ENCODE measurements at regions not wholly inside any gene's neighbourhood (a gene's known extent, or its start where the extent isn't known, plus 50 kb on each side); places are given as distances from the start of the nearest gene placed in this dataset.

DNA sequence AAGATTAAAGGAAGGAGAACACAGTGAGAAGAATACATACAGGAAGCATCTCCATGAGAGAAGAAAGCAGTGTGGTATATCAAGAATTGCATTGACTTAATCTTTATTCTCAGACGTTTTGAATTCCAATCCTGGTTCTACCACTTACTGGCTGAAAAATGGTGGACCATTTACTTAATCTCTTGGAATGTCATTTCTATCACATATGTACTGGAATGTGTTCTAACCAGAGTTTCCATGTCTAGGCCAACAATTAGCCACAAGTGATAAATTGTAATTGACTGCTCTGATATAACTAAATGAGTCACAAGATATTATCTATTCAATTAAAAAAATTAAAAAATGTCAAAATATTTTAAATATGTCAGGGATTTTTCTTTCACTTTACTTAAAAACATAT, 626.1 kb downstream of the PTPRC start:
- intact Hi-C loops (cut with micrococcal nuclease), result no loop called here

DNA sequence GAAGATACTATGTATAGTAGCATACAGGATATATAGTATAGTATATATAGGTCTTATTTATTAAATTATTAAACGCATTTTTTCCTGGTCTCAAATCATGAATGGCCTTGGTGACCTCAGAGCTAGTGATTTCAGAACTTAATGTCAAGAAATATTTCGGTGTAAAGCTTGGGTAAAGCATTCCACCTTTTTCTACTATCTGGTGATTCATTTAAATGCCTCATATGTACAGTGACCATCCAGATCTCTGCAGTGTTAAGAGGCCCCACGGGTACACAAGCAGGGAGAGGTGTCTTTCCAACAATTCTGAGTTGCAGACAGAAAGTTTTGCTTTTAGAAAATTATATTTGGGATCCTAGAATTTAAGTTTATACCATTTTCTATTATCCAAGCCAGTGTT, 626.5 kb downstream of the PTPRC start:
- intact Hi-C loops (cut with micrococcal nuclease), result no loop called here

DNA sequence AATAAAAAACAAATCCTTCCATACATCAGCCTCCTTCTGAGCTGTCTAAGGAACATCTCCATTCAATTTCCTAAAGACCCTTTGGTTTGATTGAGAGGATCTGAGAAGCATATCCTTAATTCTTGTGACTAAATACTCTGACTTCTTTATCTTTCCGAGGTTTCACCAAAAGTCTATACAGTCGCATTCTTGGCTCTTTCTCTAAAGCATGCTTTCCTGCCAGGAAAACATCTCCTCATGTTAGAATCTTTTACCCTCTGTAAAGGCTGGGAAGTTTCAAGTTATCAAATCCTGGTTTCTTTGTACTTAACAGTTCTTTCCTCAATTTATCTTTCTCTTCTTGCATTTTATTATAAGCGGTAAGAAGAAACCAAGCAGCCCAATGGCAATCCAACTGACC, 630.4 kb downstream of the PTPRC start:
- intact Hi-C loops (cut with micrococcal nuclease), result no loop called here

GRCh38 chr1:199272139-199272544, 633.3 kb downstream of the PTPRC start:
- intact Hi-C loops (cut with micrococcal nuclease), result no loop called here

DNA sequence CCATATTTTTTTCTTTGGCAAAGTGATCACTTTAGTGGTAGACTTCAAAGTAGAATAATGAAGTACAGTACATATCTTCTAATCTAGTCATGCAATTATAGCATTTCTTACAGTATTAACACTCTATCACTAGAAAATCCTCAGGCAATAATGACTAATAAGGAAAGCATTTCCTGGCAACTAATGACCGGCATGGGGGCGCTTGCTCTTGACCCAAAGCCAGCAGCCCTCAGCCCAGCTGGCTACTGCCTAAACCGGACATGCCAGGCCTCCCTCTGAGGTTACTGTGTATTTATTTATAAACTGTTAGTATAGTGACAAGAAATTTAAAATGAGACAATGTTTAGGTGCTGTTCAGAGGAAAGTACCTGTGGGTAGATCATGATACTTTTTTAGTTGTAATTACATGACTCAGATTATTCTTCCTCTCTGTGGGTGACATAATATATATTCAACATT, 633.8 kb downstream of the PTPRC start:
- intact Hi-C loops (cut with micrococcal nuclease), result no loop called here

DNA sequence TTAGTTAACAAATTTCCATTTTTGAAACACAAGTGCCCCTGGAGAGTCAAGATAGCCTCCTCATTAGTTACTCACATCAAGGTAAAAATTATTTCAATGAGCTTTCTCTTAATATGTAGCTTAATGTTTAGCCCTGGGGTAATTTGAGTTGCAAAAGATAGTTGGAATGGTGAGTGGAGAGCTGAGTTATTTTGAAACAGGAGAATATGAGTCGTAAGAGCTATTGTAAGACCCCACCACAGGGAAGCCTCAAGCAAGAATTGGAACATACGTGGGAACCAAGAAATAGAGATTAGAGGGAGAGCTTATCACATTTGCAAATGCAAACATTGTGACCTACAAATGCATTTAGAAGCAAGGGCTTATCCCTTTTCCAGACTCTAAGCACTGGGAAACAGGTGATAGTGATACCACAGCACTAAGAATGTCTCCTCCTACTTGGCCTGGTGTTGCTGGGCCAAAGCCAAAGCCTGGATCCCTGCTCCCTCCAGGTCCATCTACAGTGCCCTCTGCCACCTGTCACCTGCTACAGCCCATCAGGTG, 635.1 kb downstream of the PTPRC start:
- intact Hi-C loops (cut with micrococcal nuclease), result no loop called here

DNA sequence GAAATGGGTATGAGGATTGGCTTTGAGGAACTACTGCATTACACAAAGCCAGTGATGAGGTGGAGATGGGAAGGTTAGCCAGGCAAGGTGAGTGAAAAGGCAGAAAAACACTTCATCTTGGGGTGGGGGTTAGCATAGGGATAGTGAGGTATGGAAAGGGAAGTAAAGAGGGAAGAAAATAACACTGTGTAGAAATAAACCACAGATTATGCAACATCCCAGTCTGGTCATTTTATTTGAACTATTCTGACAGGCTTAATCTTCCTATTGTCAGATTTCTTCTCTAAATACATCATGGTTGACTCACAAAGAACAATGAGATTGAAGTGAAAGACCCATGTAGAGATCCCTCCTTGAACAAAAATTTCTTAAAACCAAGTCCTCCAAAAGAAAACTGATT, 640.2 kb downstream of the PTPRC start:
- intact Hi-C loops (cut with micrococcal nuclease), result no loop called here

GRCh38 chr1:199279872-199280645, 641.2 kb downstream of the PTPRC start:
- intact Hi-C loops (cut with micrococcal nuclease), result no loop called here

DNA sequence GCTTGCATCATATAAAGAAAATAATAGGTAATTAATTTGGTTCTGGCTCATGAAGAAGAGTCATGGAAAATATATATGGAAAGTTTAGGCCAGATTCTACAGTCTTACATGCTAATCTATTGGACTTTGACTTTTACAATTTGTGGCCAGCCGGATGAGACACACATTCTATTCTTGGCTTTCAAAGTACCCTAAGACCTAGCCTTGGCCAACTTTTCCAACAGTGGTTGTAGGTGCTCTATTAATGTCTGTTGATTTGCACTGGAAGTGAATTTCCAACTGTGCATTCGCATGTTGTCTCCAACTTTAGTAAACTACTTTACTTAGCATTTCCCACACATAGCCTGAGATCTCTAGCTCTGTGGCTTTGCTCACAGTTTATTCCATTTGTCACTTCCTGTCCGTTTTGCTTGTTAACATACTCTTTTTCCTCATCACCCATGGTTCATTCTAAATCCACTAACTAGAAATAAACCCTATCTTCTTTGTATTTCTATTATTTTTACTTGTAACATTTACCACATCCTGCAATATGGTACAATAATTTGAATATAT, 644.0 kb downstream of the PTPRC start:
- intact Hi-C loops (cut with micrococcal nuclease), result no loop called here

- intact Hi-C loops (cut with micrococcal nuclease), result no loop called here
These were observed 645.0 kb downstream of the PTPRC start for GRCh38 chr1:199283794-199284193.

DNA sequence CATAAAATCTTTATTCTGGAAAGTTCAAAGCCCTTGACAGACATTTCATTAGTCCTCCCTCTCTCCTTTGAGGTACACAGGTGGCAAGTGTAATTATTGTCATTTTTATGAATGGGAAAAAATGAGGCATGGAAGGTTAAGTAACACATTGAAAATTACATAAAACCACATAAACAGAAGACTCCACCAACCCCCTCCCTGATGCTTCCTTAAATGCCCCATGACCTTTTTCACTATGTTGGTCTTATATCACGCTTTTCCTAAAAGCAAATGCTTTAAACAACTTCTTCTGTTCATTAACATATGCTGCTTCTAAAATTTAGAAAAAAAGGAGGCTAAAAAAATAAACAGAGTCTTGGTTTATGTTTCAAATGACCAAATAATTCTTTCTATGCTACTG, 648.4 kb downstream of the PTPRC start:
- intact Hi-C loops (cut with micrococcal nuclease), result no loop called here

GRCh38 chr1:199287647-199288046, 648.8 kb downstream of the PTPRC start:
- intact Hi-C loops (cut with micrococcal nuclease), result no loop called here

GRCh38 chr1:199290186-199290585, 651.3 kb downstream of the PTPRC start:
- intact Hi-C loops (cut with micrococcal nuclease), result no loop called here

DNA sequence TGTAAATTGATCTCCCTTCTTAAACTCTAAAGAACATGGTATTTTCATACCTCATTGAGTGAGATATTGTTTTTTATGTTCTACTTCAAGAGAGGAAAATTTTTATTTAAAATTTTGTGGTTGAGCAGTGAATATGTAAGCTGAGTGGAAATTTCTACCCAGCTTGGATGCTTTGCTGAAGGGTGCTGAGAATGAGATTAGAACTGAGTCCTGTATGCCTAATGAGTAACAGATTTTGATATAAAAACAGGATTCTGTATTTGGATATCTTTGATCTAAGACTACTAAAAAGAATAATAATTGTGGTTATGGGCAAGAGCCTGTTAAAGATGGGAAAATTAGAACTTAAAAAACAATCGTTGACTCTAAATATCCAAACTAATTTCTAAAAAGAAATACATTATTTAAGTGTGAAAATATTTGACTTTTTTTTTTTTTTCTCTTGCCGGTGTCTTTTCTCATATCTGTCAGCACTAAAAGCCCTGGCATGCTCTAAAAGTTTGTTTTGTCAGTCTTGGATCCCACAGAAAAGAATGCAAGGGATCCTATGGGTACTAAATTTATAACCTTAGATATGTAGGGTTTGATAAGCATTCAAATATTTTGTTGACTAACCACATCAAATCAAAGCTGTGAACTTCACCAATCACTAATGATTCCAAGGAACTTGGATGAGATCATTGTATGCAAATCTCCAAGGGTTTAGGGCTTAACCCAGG, 652.3 kb downstream of the PTPRC start:
- intact Hi-C loops (cut with micrococcal nuclease), result no loop called here

GRCh38 chr1:199292896-199293295, 654.1 kb downstream of the PTPRC start:
- intact Hi-C loops (cut with micrococcal nuclease), result no loop called here

DNA sequence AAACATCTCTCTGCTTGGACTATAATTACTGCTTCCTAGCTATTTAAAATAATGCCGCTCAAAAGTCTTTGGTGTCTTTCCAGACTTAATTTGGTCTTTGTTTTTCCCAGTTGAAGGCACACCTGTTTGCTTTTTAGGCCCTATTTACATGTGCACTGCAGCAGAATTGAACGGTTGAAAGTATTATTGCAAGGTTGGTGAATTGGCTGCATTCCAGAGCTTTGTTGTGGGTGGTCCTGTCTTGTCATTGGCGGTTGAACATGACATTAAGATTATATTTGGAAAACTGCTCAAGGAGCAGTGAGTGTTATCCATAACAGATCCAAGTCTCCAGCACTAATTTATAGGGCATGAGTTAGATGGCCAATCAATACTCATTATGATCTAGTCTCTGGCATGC, 656.3 kb downstream of the PTPRC start:
- intact Hi-C loops (cut with micrococcal nuclease), result no loop called here

- intact Hi-C loops (cut with micrococcal nuclease), result no loop called here
These were observed 658.3 kb downstream of the PTPRC start for GRCh38 chr1:199297174-199297573.

DNA sequence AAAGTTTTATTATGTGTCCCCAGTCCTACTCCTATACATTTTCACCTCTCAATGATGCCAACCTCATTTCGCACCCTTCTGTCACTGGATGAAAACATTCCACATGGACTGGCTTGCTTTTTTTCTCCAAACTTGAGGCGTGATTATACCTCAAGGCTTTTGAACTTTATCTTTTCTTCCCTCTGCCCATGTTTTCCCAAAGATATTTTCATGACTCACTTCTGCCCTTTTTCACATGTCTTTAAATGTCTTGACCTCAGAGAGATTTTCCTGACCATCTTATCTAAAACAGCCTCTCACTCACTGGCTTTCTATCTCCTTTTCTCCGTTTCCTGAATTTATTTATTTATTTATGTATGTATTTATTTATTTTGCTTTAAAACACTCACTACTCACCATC, 659.0 kb downstream of the PTPRC start:
- intact Hi-C loops (cut with micrococcal nuclease), result no loop called here

DNA sequence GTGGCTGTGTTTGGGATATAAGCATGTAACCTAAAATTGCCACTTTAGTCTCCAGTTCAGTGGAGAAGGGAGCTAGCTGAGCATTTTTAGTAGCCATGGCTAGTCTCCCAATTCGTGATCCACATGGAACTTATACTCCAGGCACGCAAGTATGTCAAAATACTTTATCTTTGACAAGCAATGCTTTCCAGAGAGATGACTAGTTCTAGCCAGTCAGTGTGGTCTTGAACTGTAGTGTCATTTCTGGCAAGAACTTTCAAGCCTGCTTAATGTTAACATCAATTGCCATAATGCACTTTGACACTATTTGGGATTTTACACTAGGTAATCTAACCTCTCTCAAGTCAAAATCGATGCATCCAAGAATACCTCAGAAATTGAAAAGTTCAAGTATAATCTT, 660.0 kb downstream of the PTPRC start:
- intact Hi-C loops (cut with micrococcal nuclease), result no loop called here

GRCh38 chr1:199301472-199302217, 662.8 kb downstream of the PTPRC start:
- intact Hi-C loops (cut with micrococcal nuclease), result no loop called here

- intact Hi-C loops (cut with micrococcal nuclease), result no loop called here
These were observed 663.7 kb downstream of the PTPRC start for GRCh38 chr1:199302554-199302953.

DNA sequence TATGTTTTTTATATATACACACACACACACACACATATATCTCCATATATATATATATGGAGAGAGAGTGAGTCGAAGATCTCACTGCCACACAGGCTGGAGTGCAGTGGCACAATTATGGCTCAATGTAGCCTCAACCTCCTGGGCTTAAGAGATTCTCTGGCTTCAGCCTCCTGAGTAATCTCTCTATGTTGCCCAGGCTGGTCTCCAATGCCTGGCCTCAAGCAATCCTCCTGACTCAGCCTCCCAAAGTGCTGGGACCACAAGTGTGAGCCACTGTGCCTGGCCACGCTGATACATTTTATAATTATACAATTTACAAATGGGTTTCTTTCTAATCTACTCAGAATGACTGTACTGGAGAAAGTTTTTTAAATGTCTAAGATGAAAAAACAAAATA, 664.2 kb downstream of the PTPRC start:
- intact Hi-C loops (cut with micrococcal nuclease), result no loop called here
